Trophoblast cell (in vitro differentiated cells and primary cell): ENCODE measurements at regions not wholly inside any gene's neighbourhood (a gene's known extent, or its start where the extent isn't known, plus 50 kb on each side); places are given as distances from the start of the nearest gene placed in this dataset.

Experiments
- DNase-seq, 2 donors: peaks; one replicate each; pipeline ENCODE4 v3.0.0-alpha.2; 2016
- H2AFZ ChIP-seq: 2 replicates; pipeline ENCODE4 v1.6.1; 2013; ENCODE audit warnings: low read length, moderate library complexity, mild to moderate bottlenecking; ENCODE audit not compliant: insufficient read depth, poor library complexity
- H2AK5ac ChIP-seq: 2 replicates; pipeline ENCODE4 v1.6.1; 2013; ENCODE audit warnings: mild to moderate bottlenecking, low read length
- H2BK120ac ChIP-seq: 2 replicates; pipeline ENCODE4 v1.6.1; 2013; ENCODE audit warnings: low read length, mild to moderate bottlenecking, moderate library complexity; ENCODE audit not compliant: insufficient read depth, poor library complexity
- H2BK12ac ChIP-seq: 2 replicates; pipeline ENCODE4 v1.6.1; 2013; ENCODE audit warnings: mild to moderate bottlenecking, low read length, moderate library complexity
- H2BK5ac ChIP-seq: 2 replicates; pipeline ENCODE4 v1.6.1; 2013; ENCODE audit warnings: low read length, low read depth, moderate library complexity, mild to moderate bottlenecking; ENCODE audit not compliant: poor library complexity
- H3K14ac ChIP-seq: 2 replicates; pipeline ENCODE4 v1.6.1; 2013; ENCODE audit warnings: mild to moderate bottlenecking, low read length
- H3K18ac ChIP-seq: 2 replicates; pipeline ENCODE4 v1.6.1; 2013; ENCODE audit warnings: mild to moderate bottlenecking, low read length
- H3K23ac ChIP-seq: 2 replicates; pipeline ENCODE4 v1.6.1; 2013; ENCODE audit warnings: low read length
- H3K27ac ChIP-seq: 2 replicates; pipeline ENCODE4 v1.5.1; 2013; ENCODE audit warnings: low read depth, mild to moderate bottlenecking, inconsistent platforms, low read length, moderate library complexity
- H3K27me3 ChIP-seq: 2 replicates; pipeline ENCODE4 v1.6.1; 2013; ENCODE audit warnings: inconsistent platforms, mild to moderate bottlenecking, low read length, moderate library complexity; ENCODE audit not compliant: insufficient read depth
- H3K36me3 ChIP-seq, 2 experiments: 1 replicate in 1 of 2; 2 replicates in 1 of 2; pipeline ENCODE4 v1.6.1; 2013; ENCODE audit warnings: low read length in 2 of 2, mild to moderate bottlenecking in 2 of 2, moderate library complexity in 1 of 2; ENCODE audit not compliant: insufficient read depth in 2 of 2, control insufficient read depth in 1 of 2
- H3K4ac ChIP-seq: 2 replicates; pipeline ENCODE4 v1.6.1; 2013; ENCODE audit warnings: low read depth, mild to moderate bottlenecking, low read length, moderate library complexity
- H3K4me1 ChIP-seq, 2 experiments: 1 replicate in 1 of 2; 2 replicates in 1 of 2; pipeline ENCODE4 v1.6.1; 2013; ENCODE audit warnings: low read length in 2 of 2, mild to moderate bottlenecking in 2 of 2, moderate library complexity in 1 of 2; ENCODE audit not compliant: insufficient read depth in 2 of 2, control insufficient read depth in 1 of 2
- H3K4me2 ChIP-seq: 2 replicates; pipeline ENCODE4 v1.6.1; 2013; ENCODE audit warnings: inconsistent platforms, mild to moderate bottlenecking, low read length, moderate library complexity
- H3K4me3 ChIP-seq: 2 replicates; pipeline ENCODE4 v1.5.1; 2013; ENCODE audit warnings: mild to moderate bottlenecking, low read depth, low read length, inconsistent platforms
- H3K79me1 ChIP-seq: one replicate; pipeline ENCODE4 v1.6.1; 2013; ENCODE audit warnings: low read length
- H3K79me2 ChIP-seq: 2 replicates; pipeline ENCODE4 v1.6.1; 2013; ENCODE audit warnings: low read length, mild to moderate bottlenecking; ENCODE audit not compliant: control insufficient read depth, insufficient read depth, poor library complexity
- H3K9ac ChIP-seq: 2 replicates; pipeline ENCODE4 v1.6.1; 2013; ENCODE audit warnings: mild to moderate bottlenecking, low read length
- H3K9me3 ChIP-seq: 2 replicates; pipeline ENCODE4 v1.6.1; 2013; ENCODE audit warnings: low read depth, mild to moderate bottlenecking, control low read depth, inconsistent platforms, low read length; ENCODE audit not compliant: insufficient read depth
- H4K12ac ChIP-seq: 2 replicates; pipeline ENCODE4 v1.6.1; 2013; ENCODE audit warnings: low read depth, mild to moderate bottlenecking, low read length, moderate library complexity
- H4K8ac ChIP-seq: 2 replicates; pipeline ENCODE4 v1.6.1; 2013; ENCODE audit warnings: low read depth, mild to moderate bottlenecking, low read length, moderate library complexity
- H4K91ac ChIP-seq: one replicate; pipeline ENCODE4 v1.6.1; 2013; ENCODE audit warnings: low read depth, mild to moderate bottlenecking, low read length, moderate library complexity
- WGBS: extraction: QIAGEN DNeasy Blood & Tissue Kit; methylation state at CpG from one replicate; pipeline ENCODE4 v1.1.7; 2013; ENCODE audit warnings: missing lambda C conversion rate; ENCODE audit not compliant: insufficient read length, insufficient coverage; ENCODE audit errors: extremely low coverage; 5-methylcytosine and 5-hydroxymethylcytosine counted together

DNA sequence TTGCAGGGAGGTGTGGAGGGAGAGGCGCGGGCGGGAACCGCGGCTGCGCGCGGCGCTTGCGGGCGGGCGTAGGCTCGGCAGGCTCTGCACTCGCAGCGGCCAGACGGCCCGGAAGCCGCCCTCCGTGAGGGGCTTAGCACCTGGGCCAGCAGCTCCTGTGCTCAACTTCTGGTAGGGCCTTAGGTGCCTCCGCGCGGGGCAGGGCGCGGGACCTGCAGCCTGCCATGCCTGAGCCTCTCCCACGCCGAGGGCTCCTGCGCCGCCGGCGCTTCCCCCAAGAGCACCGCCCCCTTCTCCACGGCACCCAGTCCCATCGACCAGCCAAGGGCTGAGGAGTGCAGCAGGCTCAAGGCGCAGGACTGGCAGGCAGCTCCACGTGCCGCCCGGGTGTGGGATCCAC, 940.8 kb upstream of the PCDH9 start:
- peaks cover 3% of the 10 kb centered on the region for H3K9me3 ChIP-seq
- no peak overlapping the region for H4K8ac ChIP-seq
- no peak overlapping the region for H2AFZ ChIP-seq
- no peak overlapping the region for H3K27ac ChIP-seq
- H3K79me2 ChIP-seq = no peaks in the 10 kb centered on the region
- H2BK120ac ChIP-seq = no peak overlapping the region
- H4K12ac ChIP-seq = no peak overlapping the region
- no peaks in the 10 kb centered on the region for H3K36me3 ChIP-seq
- WGBS = no CpG with 5 or more reads among the region's 37 CpGs
- no peak overlapping the region for H3K18ac ChIP-seq
- H4K91ac ChIP-seq = no peak overlapping the region
- no peak for DNase-seq
- no peak overlapping the region for H2BK5ac ChIP-seq
- no peak overlapping the region for H3K23ac ChIP-seq
- H3K9ac ChIP-seq = no peak overlapping the region
- H3K79me1 ChIP-seq = no peaks in the 10 kb centered on the region
- H3K14ac ChIP-seq = no peak overlapping the region
- no peak overlapping the region for H3K4ac ChIP-seq
- no peak overlapping the region for H3K4me2 ChIP-seq
- no peaks in the 10 kb centered on the region for H3K4me1 ChIP-seq
- no peak overlapping the region for H2AK5ac ChIP-seq
- no peaks in the 10 kb centered on the region for H3K27me3 ChIP-seq
- H3K4me3 ChIP-seq = no peak overlapping the region
- no peak overlapping the region for H2BK12ac ChIP-seq

DNA sequence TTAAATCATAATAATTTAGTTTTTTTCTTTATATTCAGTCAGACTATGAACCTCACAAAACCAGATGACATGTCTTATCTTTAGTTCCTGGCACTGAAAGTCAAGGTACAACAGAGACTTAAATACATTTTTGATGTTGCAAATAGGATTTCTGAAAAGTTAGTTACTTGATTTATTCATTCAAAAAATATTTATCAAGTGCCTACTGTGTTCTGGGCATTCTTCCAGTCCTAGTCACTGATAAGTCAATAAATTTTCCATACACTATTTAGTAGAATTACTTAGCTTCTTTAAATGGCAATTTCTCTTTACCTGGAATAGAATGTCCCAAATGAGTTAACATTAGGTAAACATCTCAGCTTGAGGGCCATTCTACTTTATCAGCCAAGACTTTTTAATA, 938.3 kb upstream of the PCDH9 start:
- H2BK5ac ChIP-seq = no peak overlapping the region
- H4K12ac ChIP-seq = no peak overlapping the region
- no peak overlapping the region for H3K27ac ChIP-seq
- H3K18ac ChIP-seq = no peak overlapping the region
- no peak for DNase-seq
- H2BK120ac ChIP-seq = no peak overlapping the region
- H3K27me3 ChIP-seq = no peaks in the 10 kb centered on the region
- H3K14ac ChIP-seq = no peak overlapping the region
- H3K36me3 ChIP-seq = no peaks in the 10 kb centered on the region
- H3K4me1 ChIP-seq = no peaks in the 10 kb centered on the region
- no peaks in the 10 kb centered on the region for H3K79me1 ChIP-seq
- H3K4me2 ChIP-seq = no peak overlapping the region
- no peak overlapping the region for H3K9ac ChIP-seq
- H2AFZ ChIP-seq = no peak overlapping the region
- H4K8ac ChIP-seq = no peak overlapping the region
- H3K23ac ChIP-seq = no peak overlapping the region
- no peaks in the 10 kb centered on the region for H3K79me2 ChIP-seq
- H3K9me3 ChIP-seq = peaks cover 3% of the 10 kb centered on the region
- no peak overlapping the region for H3K4me3 ChIP-seq
- no peak overlapping the region for H2AK5ac ChIP-seq
- H2BK12ac ChIP-seq = no peak overlapping the region
- H3K4ac ChIP-seq = no peak overlapping the region
- H4K91ac ChIP-seq = no peak overlapping the region

DNA sequence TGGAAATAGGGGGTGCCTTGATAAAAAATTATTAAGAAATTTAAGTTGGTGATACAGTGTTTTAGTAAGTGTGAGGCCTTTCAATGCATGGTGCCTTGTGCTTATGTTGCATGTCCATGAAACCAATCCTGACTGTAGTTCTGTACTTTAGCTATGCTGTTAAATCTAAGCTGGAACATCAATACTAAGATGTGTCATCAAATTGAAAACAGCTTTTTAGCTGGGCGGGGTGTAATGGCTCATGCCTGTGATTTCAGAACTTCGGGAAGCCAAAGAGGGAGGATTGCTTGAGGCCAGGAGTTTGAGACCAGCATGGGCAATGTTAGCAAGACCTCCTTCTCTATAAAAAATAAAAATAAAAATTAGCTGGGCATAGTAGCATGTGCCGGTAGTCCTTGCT, 930.3 kb upstream of the PCDH9 start:
- Histone ChIP-seq H3K4ac (no peak overlapping the region), H2AFZ (no peak overlapping the region), H4K8ac (no peak overlapping the region), H3K79me2 (no peaks in the 10 kb centered on the region), H3K4me2 (no peak overlapping the region), H3K4me1 (no peaks in the 10 kb centered on the region), H2BK5ac (no peak overlapping the region), H3K23ac (no peak overlapping the region), H2BK12ac (no peak overlapping the region), H3K4me3 (no peak overlapping the region), H3K9ac (no peak overlapping the region), H3K79me1 (no peaks in the 10 kb centered on the region), H3K27ac (no peak overlapping the region), H3K18ac (no peak overlapping the region), H2BK120ac (no peak overlapping the region), H4K12ac (no peak overlapping the region), H2AK5ac (no peak overlapping the region), H3K36me3 (no peaks in the 10 kb centered on the region), H3K14ac (no peak overlapping the region), H3K9me3 (peaks cover 1% of the 10 kb centered on the region), H3K27me3 (no peaks in the 10 kb centered on the region), H4K91ac (no peak overlapping the region)
- no peak for DNase-seq
- WGBS = no CpG with 5 or more reads among the region's 3 CpGs

DNA sequence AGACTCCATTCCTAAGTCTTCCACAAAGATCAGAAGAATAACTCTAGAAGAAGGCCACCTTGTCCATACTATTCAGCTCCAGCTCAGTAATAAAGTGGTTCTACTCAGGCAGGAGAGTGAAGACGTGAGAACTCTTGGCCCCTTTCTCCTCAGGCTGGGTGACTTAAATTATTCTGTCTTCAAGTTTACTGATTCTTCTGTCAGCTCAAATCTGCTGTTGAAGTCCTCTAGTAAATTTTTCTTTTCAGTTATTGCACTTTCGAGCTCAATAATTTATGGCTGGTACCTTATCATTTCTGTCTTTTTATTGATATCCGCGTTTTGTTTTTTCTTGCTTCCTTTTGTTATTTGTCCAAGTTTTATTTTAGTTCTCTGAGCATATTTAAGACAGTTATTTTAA, 922.3 kb upstream of the PCDH9 start:
- no peak overlapping the region for H4K12ac ChIP-seq
- H3K14ac ChIP-seq = no peak overlapping the region
- no peak overlapping the region for H3K18ac ChIP-seq
- no peak overlapping the region for H3K9ac ChIP-seq
- H2AK5ac ChIP-seq = no peak overlapping the region
- no peak overlapping the region for H2AFZ ChIP-seq
- no peak overlapping the region for H3K4me2 ChIP-seq
- WGBS = no CpG with 5 or more reads among the region's 4 CpGs
- no peak overlapping the region for H3K23ac ChIP-seq
- no peak overlapping the region for H3K27ac ChIP-seq
- H3K27me3 ChIP-seq = no peaks in the 10 kb centered on the region
- H3K4ac ChIP-seq = no peak overlapping the region
- no peaks in the 10 kb centered on the region for H3K79me2 ChIP-seq
- no peak overlapping the region for H2BK5ac ChIP-seq
- H3K9me3 ChIP-seq = peaks cover 1% of the 10 kb centered on the region
- no peaks in the 10 kb centered on the region for H3K36me3 ChIP-seq
- H3K4me3 ChIP-seq = no peak overlapping the region
- no peaks in the 10 kb centered on the region for H3K4me1 ChIP-seq
- no peaks in the 10 kb centered on the region for H3K79me1 ChIP-seq
- no peak overlapping the region for H4K91ac ChIP-seq
- no peak overlapping the region for H2BK12ac ChIP-seq
- no peak overlapping the region for H4K8ac ChIP-seq
- H2BK120ac ChIP-seq = no peak overlapping the region
- no peak for DNase-seq

DNA sequence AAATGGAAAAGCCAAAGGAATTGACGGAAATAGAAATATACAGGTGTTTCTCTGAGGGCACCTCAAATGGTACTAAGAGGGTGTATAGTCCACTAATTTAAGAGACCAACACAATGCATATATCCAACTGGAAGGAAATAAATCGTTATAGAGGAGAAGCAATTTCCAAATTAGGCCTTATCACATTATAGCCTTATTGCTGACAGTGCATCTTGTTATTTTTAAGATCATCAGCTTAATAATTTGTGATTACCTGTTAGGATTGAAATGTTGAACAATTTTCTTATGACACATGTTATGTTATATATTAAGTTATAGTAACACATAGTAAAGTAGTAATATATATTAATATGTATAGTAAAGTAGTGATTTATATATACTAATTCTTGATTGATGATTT, 915.7 kb upstream of the PCDH9 start:
- no peaks in the 10 kb centered on the region for H3K36me3 ChIP-seq
- WGBS = no CpG with 5 or more reads among the region's 2 CpGs

More for the DNA sequence above, 915.7 kb upstream of the PCDH9 start:
- Histone ChIP-seq H2AK5ac (no peak overlapping the region), H2BK5ac (no peak overlapping the region), H3K4me2 (no peak overlapping the region), H3K23ac (no peak overlapping the region), H3K27ac (no peak overlapping the region), H4K91ac (no peak overlapping the region), H3K18ac (no peak overlapping the region), H3K4me1 (no peaks in the 10 kb centered on the region), H3K9ac (no peak overlapping the region), H3K4ac (no peak overlapping the region), H3K79me1 (no peaks in the 10 kb centered on the region), H2AFZ (no peak overlapping the region), H3K79me2 (no peaks in the 10 kb centered on the region), H3K27me3 (no peaks in the 10 kb centered on the region), H4K12ac (no peak overlapping the region), H2BK12ac (no peak overlapping the region), H4K8ac (no peak overlapping the region), H3K9me3 (no peaks in the 10 kb centered on the region), H2BK120ac (no peak overlapping the region), H3K4me3 (no peak overlapping the region), H3K14ac (no peak overlapping the region)
- DNase-seq = no peak
